ENCODE measurements at regions not wholly inside any gene's neighbourhood (a gene's known extent, or its start where the extent isn't known, plus 50 kb on each side); places are given as distances from the start of the nearest gene placed in this dataset.
"Not testable (repeated sequence)": the region's sequence is repeated elsewhere in the genome, so short reads cannot be mapped to it uniquely, and the experiment has no call there.

DNA sequence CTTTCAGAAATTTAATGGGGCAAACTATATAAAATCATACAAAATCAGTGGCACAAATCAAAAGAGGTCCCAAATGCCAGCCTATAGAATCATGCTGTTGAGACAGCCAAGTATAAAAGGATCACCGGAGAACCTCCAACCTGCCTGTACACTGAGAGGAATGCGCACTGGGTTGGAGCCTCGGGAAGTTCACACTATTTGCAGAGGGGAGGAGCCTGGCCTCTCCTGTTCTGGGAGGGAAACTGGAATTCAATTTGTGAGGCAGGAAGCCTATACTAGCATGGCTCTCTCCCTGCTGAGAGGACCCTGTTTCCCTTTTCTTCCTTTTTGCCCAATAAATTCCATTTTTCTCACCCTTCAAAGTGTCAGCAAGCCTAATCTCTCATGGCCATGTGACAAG is 406.0 kb downstream of the HINT1 start (continued):
- TF ChIP-seq FOXM1 (IDR thresholded peaks at IDR 0.05; ENCODE audit: low read depth) (no peak), TEAD4 (IDR thresholded peaks at IDR 0.05; ENCODE audit: borderline replicate concordance, insufficient read depth) (no peak), FOSL2 (IDR thresholded peaks at IDR 0.05; ENCODE audit: borderline replicate concordance, low read depth) (no peak), YY1 (IDR thresholded peaks at IDR 0.05; ENCODE audit: low read depth) (no peak), NRF1 (IDR thresholded peaks at IDR 0.05; ENCODE audit: low read depth, low read length) (no peak)
- TF ChIP-seq, protein P1, sequence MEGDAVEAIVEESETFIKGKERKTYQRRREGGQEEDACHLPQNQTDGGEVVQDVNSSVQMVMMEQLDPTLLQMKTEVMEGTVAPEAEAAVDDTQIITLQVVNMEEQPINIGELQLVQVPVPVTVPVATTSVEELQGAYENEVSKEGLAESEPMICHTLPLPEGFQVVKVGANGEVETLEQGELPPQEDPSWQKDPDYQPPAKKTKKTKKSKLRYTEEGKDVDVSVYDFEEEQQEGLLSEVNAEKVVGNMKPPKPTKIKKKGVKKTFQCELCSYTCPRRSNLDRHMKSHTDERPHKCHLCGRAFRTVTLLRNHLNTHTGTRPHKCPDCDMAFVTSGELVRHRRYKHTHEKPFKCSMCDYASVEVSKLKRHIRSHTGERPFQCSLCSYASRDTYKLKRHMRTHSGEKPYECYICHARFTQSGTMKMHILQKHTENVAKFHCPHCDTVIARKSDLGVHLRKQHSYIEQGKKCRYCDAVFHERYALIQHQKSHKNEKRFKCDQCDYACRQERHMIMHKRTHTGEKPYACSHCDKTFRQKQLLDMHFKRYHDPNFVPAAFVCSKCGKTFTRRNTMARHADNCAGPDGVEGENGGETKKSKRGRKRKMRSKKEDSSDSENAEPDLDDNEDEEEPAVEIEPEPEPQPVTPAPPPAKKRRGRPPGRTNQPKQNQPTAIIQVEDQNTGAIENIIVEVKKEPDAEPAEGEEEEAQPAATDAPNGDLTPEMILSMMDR (IDR thresholded peaks at IDR 0.05), result no peak

DNA sequence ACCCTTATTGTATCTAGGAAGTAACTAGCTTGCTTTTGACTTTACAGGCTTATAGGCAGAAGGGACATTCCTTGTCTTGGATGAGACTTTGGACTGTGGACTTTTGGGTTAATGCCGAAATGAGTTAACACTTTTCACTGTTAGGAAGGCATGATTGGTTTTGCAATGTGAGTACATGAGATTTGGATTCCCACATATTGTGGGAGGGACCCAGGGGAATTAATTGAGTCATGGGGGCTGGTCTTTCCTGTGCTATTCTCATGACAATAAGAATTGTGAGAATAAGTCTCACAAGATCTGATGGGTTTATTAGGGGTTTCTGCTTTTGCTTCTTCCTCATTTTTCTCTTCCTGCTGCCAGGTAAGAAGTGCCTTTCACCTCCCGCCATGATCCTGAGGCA is 417.5 kb downstream of the HINT1 start:
- no peak overlapping the region for H3K4me2 ChIP-seq
- no peak overlapping the region for H3K9ac ChIP-seq
- H3K9me2 ChIP-seq, result no peaks in the 10 kb centered on the region
- no peaks in the 10 kb centered on the region for H3K27me3 ChIP-seq (ENCODE audit: insufficient read depth)
- WGBS (ENCODE audit: low lambda C conversion rate), result 8% methylated on average over 2 of the region's 2 CpGs
- no peaks in the 10 kb centered on the region for H3F3A ChIP-seq (replicated peaks; ENCODE audit: insufficient read depth)
- no peak overlapping the region for H2AFZ ChIP-seq (ENCODE audit: low read depth)
- H3K27ac ChIP-seq (ENCODE audit: low read depth in 2 of 2, low read length in 1 of 2), result no peak overlapping the region
- ChIA-PET POLR2A (no interaction called here), CTCF (no interaction called here)
- no peaks in the 10 kb centered on the region for H3K79me2 ChIP-seq (ENCODE audit: insufficient read depth)
- no peaks in the 10 kb centered on the region for H4K20me1 ChIP-seq (ENCODE audit: insufficient read depth)
- no peaks in the 10 kb centered on the region; the same call in 1 of the 2 replicates for H3K9me3 ChIP-seq
- TF ChIP-seq FOXM1 (IDR thresholded peaks at IDR 0.05; ENCODE audit: low read depth) (no peak), RFX5 (IDR thresholded peaks at IDR 0.05; ENCODE audit: low read length) (no peak), GABPA (IDR thresholded peaks at IDR 0.05; ENCODE audit: low read depth) (no peak), RXRA (IDR thresholded peaks at IDR 0.05; ENCODE audit: borderline replicate concordance, low read depth) (no peak), SMC3 (IDR thresholded peaks at IDR 0.05; ENCODE audit: low read depth, low read length) (no peak), TAF1 (IDR thresholded peaks at IDR 0.05; ENCODE audit: borderline replicate concordance, low read depth, low read length) (no peak), JUND (IDR thresholded peaks at IDR 0.05) (no peak)
- TF ChIP-seq, protein P2, sequence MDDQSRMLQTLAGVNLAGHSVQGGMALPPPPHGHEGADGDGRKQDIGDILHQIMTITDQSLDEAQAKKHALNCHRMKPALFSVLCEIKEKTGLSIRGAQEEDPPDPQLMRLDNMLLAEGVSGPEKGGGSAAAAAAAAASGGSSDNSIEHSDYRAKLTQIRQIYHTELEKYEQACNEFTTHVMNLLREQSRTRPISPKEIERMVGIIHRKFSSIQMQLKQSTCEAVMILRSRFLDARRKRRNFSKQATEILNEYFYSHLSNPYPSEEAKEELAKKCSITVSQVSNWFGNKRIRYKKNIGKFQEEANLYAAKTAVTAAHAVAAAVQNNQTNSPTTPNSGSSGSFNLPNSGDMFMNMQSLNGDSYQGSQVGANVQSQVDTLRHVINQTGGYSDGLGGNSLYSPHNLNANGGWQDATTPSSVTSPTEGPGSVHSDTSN (IDR thresholded peaks at IDR 0.05), result no peak
- no peak for DNase-seq
- H3K36me3 ChIP-seq (replicated peaks in 1 of 2; ENCODE audit: control insufficient read depth in 1 of 2, insufficient read depth in 2 of 2, low read length in 1 of 2), result no peaks in the 10 kb centered on the region
- no peaks in the 10 kb centered on the region for H3K4me1 ChIP-seq (ENCODE audit: control insufficient read depth in 1 of 2, insufficient read depth in 2 of 2, low read depth in 1 of 2, low read length in 1 of 2)
- no peak overlapping the region for H3K4me3 ChIP-seq (ENCODE audit: low read depth in 2 of 2, low read length in 1 of 2)

DNA sequence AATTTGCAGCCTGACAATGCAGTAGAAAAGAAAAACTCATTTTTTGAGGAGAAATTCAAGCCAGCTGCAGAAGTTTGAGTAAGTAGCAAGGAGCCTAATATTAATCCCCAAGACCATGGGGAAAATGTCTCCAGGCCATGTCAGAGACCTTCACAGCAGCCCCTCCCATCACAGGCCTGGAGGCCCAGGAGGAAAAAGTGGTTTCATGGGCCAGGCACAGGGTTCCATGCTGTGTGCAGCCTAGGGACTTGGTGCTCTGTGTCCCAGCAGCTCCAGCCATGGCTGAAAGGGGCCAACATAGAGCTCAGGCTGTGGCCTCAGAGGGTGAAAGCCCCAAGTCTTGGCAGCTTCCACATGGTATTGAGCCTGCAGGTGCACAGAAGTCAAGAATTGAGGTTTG is 418.4 kb downstream of the HINT1 start:
- H4K20me1 ChIP-seq (ENCODE audit: insufficient read depth); H3K9me2 ChIP-seq; H3K4me1 ChIP-seq (ENCODE audit: control insufficient read depth in 1 of 2, insufficient read depth in 2 of 2, low read depth in 1 of 2, low read length in 1 of 2); H2AFZ ChIP-seq (ENCODE audit: low read depth); H3K9ac ChIP-seq; H3K4me3 ChIP-seq (ENCODE audit: low read depth in 2 of 2, low read length in 1 of 2); H3K36me3 ChIP-seq (replicated peaks in 1 of 2; ENCODE audit: control insufficient read depth in 1 of 2, insufficient read depth in 2 of 2, low read length in 1 of 2); H3K9me3 ChIP-seq; H3K27me3 ChIP-seq (ENCODE audit: insufficient read depth); DNase-seq; CTCF ChIA-PET; POLR2A ChIA-PET; H3F3A ChIP-seq (replicated peaks; ENCODE audit: insufficient read depth); H3K4me2 ChIP-seq; H3K27ac ChIP-seq (ENCODE audit: low read depth in 2 of 2, low read length in 1 of 2); H3K79me2 ChIP-seq (ENCODE audit: insufficient read depth): not testable (repeated sequence)
